ENCODE measurements at regions not wholly inside any gene's neighbourhood (a gene's known extent, or its start where the extent isn't known, plus 50 kb on each side); places are given as distances from the start of the nearest gene placed in this dataset.
A peak's percentile ranks its signal among the peaks of the same experiment; 100 is the strongest.

GRCh38 chr5:38672059-38672788 lies 115.8 kb upstream of the LIFR start:
- H3K9me1 ChIP-seq (replicated peaks; ENCODE audit: control insufficient read depth, extremely low read depth, insufficient read depth, low read length), result no peaks in the 10 kb centered on the region
- no peak overlapping the region for H3K4me3 ChIP-seq (replicated peaks in 1 of 3; ENCODE audit: insufficient read depth in 1 of 3, low read depth in 1 of 3, low read length in 3 of 3)
- peaks cover 0 to 3% of the 10 kb centered on the region in 2 experiments for H3K27me3 ChIP-seq (ENCODE audit: control insufficient read depth in 2 of 2, insufficient read depth in 2 of 2, low read length in 2 of 2)
- H2AFZ ChIP-seq (ENCODE audit: low read depth, low read length), result no peak overlapping the region
- no peaks in the 10 kb centered on the region for H4K20me1 ChIP-seq (replicated peaks; ENCODE audit: control insufficient read depth, extremely low read depth, insufficient read depth, low read length)
- no TSS peak for BruUV-seq (replicated peaks)
- no peaks in the 10 kb centered on the region for H3K79me2 ChIP-seq (ENCODE audit: control insufficient read depth, insufficient read depth, low read length)
- dilution Hi-C loops (cut with MboI; ENCODE audit: extremely low pct_ligation_motif_present, low sequenced_read_pairs) (no loop called here), intact Hi-C loops (cut with micrococcal nuclease) (no loop called here)
- CTCF ChIA-PET, result interaction anchor here (1.5 to 8.0 kb wide), 5 partner anchors 10 to 290 kb away, joined by 6 to 184 read pairs (median 12); no protein-coding TSS in a partner anchor
- H3K36me3 ChIP-seq (ENCODE audit: control insufficient read depth in 2 of 2, extremely low read depth in 1 of 2, insufficient read depth in 2 of 2, low read length in 2 of 2), result no peaks in the 10 kb centered on the region
- no peak overlapping the region for H3K9ac ChIP-seq (replicated peaks; ENCODE audit: extremely low read depth, insufficient read depth, low read length)
- H3K9me3 ChIP-seq (replicated peaks; ENCODE audit: control insufficient read depth, insufficient read depth, low read length), result no peaks in the 10 kb centered on the region
- no peaks in the 10 kb centered on the region for H3K4me1 ChIP-seq (ENCODE audit: control insufficient read depth, extremely low read depth, insufficient read depth, low read length)
- POLR2A ChIA-PET, result no interaction called here
- TF ChIP-seq, protein P1, sequence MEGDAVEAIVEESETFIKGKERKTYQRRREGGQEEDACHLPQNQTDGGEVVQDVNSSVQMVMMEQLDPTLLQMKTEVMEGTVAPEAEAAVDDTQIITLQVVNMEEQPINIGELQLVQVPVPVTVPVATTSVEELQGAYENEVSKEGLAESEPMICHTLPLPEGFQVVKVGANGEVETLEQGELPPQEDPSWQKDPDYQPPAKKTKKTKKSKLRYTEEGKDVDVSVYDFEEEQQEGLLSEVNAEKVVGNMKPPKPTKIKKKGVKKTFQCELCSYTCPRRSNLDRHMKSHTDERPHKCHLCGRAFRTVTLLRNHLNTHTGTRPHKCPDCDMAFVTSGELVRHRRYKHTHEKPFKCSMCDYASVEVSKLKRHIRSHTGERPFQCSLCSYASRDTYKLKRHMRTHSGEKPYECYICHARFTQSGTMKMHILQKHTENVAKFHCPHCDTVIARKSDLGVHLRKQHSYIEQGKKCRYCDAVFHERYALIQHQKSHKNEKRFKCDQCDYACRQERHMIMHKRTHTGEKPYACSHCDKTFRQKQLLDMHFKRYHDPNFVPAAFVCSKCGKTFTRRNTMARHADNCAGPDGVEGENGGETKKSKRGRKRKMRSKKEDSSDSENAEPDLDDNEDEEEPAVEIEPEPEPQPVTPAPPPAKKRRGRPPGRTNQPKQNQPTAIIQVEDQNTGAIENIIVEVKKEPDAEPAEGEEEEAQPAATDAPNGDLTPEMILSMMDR (IDR thresholded peaks at IDR 0.05; ENCODE audit: extremely low read depth in 1 of 2, insufficient read depth in 1 of 2, low read depth in 1 of 2, low read length in 2 of 2), result no peak
- TF ChIP-seq FOS (IDR thresholded peaks at IDR 0.05; ENCODE audit: borderline replicate concordance, insufficient read depth, low read length) (no peak), JUN (IDR thresholded peaks at IDR 0.05; ENCODE audit: borderline replicate concordance, insufficient read depth, insufficient read length, low read depth) (no peak)
- no peak overlapping the region for H3K4me2 ChIP-seq (ENCODE audit: insufficient read depth, low read length)
- no peak for FAIRE-seq
- DNase-seq (ENCODE audit: low read depth, low spot score), result no peak
- no peak overlapping the region for H3K27ac ChIP-seq (ENCODE audit: insufficient read depth, low read depth, low read length)

GRCh38 chr5:38673671-38674071 lies 117.2 kb upstream of the LIFR start:
- no peak overlapping the region for H3K9ac ChIP-seq (replicated peaks; ENCODE audit: extremely low read depth, insufficient read depth, low read length)
- dilution Hi-C loops (cut with MboI; ENCODE audit: extremely low pct_ligation_motif_present, low sequenced_read_pairs) (no loop called here), intact Hi-C loops (cut with micrococcal nuclease) (no loop called here)
- ChIA-PET CTCF (interaction anchor here (0.7 to 8.0 kb wide), 12 partner anchors 11 to 291 kb away, joined by 3 to 184 read pairs (median 3); no protein-coding TSS in a partner anchor), POLR2A (interaction anchor here (0.5 kb wide), 1 partner anchor 170 kb away, joined by 3 read pairs; no protein-coding TSS in a partner anchor)
- H3K9me3 ChIP-seq (replicated peaks; ENCODE audit: control insufficient read depth, insufficient read depth, low read length), result no peaks in the 10 kb centered on the region
- H3K4me1 ChIP-seq (ENCODE audit: control insufficient read depth, extremely low read depth, insufficient read depth, low read length), result no peaks in the 10 kb centered on the region
- no peaks in the 10 kb centered on the region for H3K9me1 ChIP-seq (replicated peaks; ENCODE audit: control insufficient read depth, extremely low read depth, insufficient read depth, low read length)
- H3K27ac ChIP-seq (ENCODE audit: insufficient read depth, low read depth, low read length), result no peak overlapping the region
- H4K20me1 ChIP-seq (replicated peaks; ENCODE audit: control insufficient read depth, extremely low read depth, insufficient read depth, low read length), result no peaks in the 10 kb centered on the region
- H3K36me3 ChIP-seq (ENCODE audit: control insufficient read depth in 2 of 2, extremely low read depth in 1 of 2, insufficient read depth in 2 of 2, low read length in 2 of 2), result no peaks in the 10 kb centered on the region
- no peak for TF ChIP-seq POLR2AphosphoS5 (IDR thresholded peaks at IDR 0.05; ENCODE audit: insufficient read depth, low read depth, low read length)
- TF ChIP-seq, protein P1 (IDR thresholded peaks at IDR 0.05; ENCODE audit: extremely low read depth in 1 of 2, insufficient read depth in 1 of 2, low read depth in 1 of 2, low read length in 2 of 2), result peak in 1 of 2 donors; percentile 21
- H3K4me3 ChIP-seq (replicated peaks in 1 of 3; ENCODE audit: insufficient read depth in 1 of 3, low read depth in 1 of 3, low read length in 3 of 3), result no peak overlapping the region
- H2AFZ ChIP-seq (ENCODE audit: low read depth, low read length), result no peak overlapping the region
- no peaks in the 10 kb centered on the region for H3K79me2 ChIP-seq (ENCODE audit: control insufficient read depth, insufficient read depth, low read length)
- DNase-seq (ENCODE audit: low read depth, low spot score) (no peak), FAIRE-seq (no peak)
- BruUV-seq (replicated peaks), result no TSS peak
- H3K27me3 ChIP-seq (ENCODE audit: control insufficient read depth in 2 of 2, insufficient read depth in 2 of 2, low read length in 2 of 2), result peaks cover 0 to 3% of the 10 kb centered on the region in 2 experiments
- no peak overlapping the region for H3K4me2 ChIP-seq (ENCODE audit: insufficient read depth, low read length)
